ENCODE measurements at regions not wholly inside any gene's neighbourhood (a gene's known extent, or its start where the extent isn't known, plus 50 kb on each side); places are given as distances from the start of the nearest gene placed in this dataset.

- H3K4me1 Mint-ChIP-seq: no peaks in the 10 kb centered on the region
- H3K36me3 Mint-ChIP-seq: no peaks in the 10 kb centered on the region
- H3K4me3 Mint-ChIP-seq: no peak overlapping the region
- no peaks in the 10 kb centered on the region for H3K9me3 Mint-ChIP-seq
- DNase-seq (ENCODE audit: low spot score in 2 of 2) (no peak), ATAC-seq (ENCODE audit: low read depth) (no peak)
- H3K27ac Mint-ChIP-seq: no peak overlapping the region
- peaks cover 8% of the 10 kb centered on the region for H3K27me3 Mint-ChIP-seq
Observed at GRCh38 chrX:69307029-69307428, 141.8 kb upstream of the PJA1 start.

- ATAC-seq (ENCODE audit: low read depth): no peak
- no peak overlapping the region for H3K27ac Mint-ChIP-seq
- no peak for DNase-seq (ENCODE audit: low spot score in 2 of 2)
- no peaks in the 10 kb centered on the region for H3K9me3 Mint-ChIP-seq
- no peaks in the 10 kb centered on the region for H3K4me1 Mint-ChIP-seq
- peaks cover 10% of the 10 kb centered on the region for H3K27me3 Mint-ChIP-seq
- no peaks in the 10 kb centered on the region for H3K36me3 Mint-ChIP-seq
- no peak overlapping the region for H3K4me3 Mint-ChIP-seq
Observed at GRCh38 chrX:69306063-69306404, 140.8 kb upstream of the PJA1 start.

GRCh38 chrX:69305333-69306062 lies 140.2 kb upstream of the PJA1 start:
- Mint-ChIP-seq H3K4me3 (no peak overlapping the region), H3K9me3 (no peaks in the 10 kb centered on the region)

GRCh38 chrX:69303231-69303630 lies 138.0 kb upstream of the PJA1 start:
- H3K27ac Mint-ChIP-seq: no peak overlapping the region
- peaks cover 10% of the 10 kb centered on the region for H3K27me3 Mint-ChIP-seq
- H3K4me1 Mint-ChIP-seq: no peaks in the 10 kb centered on the region
- no peaks in the 10 kb centered on the region for H3K9me3 Mint-ChIP-seq
- no peak overlapping the region for H3K4me3 Mint-ChIP-seq
- DNase-seq (ENCODE audit: low spot score in 2 of 2) (no peak), ATAC-seq (ENCODE audit: low read depth) (no peak)
- no peaks in the 10 kb centered on the region for H3K36me3 Mint-ChIP-seq

More at GRCh38 chrX:69305333-69306062, 140.2 kb upstream of the PJA1 start:
- Mint-ChIP-seq H3K36me3 (no peaks in the 10 kb centered on the region), H3K4me1 (no peaks in the 10 kb centered on the region), H3K27ac (no peak overlapping the region), H3K27me3 (peaks cover 10% of the 10 kb centered on the region)
- DNase-seq (ENCODE audit: low spot score in 2 of 2) (no peak), ATAC-seq (ENCODE audit: low read depth) (no peak)

GRCh38 chrX:69299951-69300714 lies 134.9 kb upstream of the PJA1 start:
- DNase-seq (ENCODE audit: low spot score in 2 of 2) (no peak), ATAC-seq (ENCODE audit: low read depth) (no peak)
- Mint-ChIP-seq H3K27ac (no peak overlapping the region), H3K27me3 (peaks cover 10% of the 10 kb centered on the region), H3K36me3 (no peaks in the 10 kb centered on the region), H3K9me3 (no peaks in the 10 kb centered on the region), H3K4me1 (no peaks in the 10 kb centered on the region), H3K4me3 (no peak overlapping the region)

DNA sequence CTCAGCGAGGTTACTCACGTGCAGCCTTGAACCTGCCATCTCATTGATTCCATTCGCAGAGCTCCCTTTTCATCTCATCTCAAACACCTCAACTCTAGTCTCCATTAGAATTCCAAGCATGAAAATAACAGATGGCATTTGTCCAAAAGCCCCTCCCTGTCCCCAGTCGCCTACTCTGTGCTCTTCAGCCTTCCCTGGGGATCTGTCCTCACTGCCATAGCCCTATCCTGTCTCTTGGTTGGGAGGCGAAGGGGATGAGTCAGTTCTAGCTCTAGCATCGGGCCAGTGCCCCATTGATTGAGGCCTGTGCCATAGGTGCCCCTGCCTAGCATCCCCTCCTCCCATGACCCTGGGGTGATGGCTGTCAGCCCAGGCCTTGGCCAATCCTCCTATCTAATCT lies 134.0 kb upstream of the PJA1 start:
- no peak overlapping the region for H3K27ac Mint-ChIP-seq
- DNase-seq (ENCODE audit: low spot score in 2 of 2) (no peak), ATAC-seq (ENCODE audit: low read depth) (no peak)
- H3K4me1 Mint-ChIP-seq: peaks cover 2% of the 10 kb centered on the region
- no peaks in the 10 kb centered on the region for H3K9me3 Mint-ChIP-seq
- peaks cover 7% of the 10 kb centered on the region for H3K27me3 Mint-ChIP-seq
- H3K36me3 Mint-ChIP-seq: no peaks in the 10 kb centered on the region
- no peak overlapping the region for H3K4me3 Mint-ChIP-seq

GRCh38 chrX:69298466-69299140 lies 133.3 kb upstream of the PJA1 start:
- Mint-ChIP-seq H3K4me1 (peaks cover 5% of the 10 kb centered on the region), H3K9me3 (no peaks in the 10 kb centered on the region), H3K27ac (no peak overlapping the region), H3K27me3 (peaks cover 5% of the 10 kb centered on the region), H3K4me3 (no peak overlapping the region), H3K36me3 (no peaks in the 10 kb centered on the region)
- DNase-seq (ENCODE audit: low spot score in 2 of 2): no peak
- ATAC-seq (ENCODE audit: low read depth): no peak

DNA sequence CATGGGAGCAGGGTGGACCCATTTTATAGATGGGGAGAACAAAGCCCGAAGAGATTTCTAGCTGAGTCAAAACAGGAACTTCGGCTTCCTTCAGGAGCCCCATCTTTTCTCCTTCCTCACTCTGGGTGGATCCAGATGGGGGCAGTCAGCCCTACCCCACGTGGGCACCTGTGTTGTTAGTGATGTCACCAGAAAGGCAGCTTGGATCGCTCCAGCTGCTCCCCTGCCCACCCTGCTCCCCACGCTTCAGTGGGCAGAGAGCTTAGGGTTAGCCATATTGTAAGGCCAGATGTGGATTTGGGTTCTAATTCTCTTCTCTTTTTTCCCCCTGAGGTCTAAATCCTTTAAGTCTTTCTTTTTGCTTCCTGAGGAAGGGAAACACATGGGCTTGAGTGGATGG lies 132.3 kb upstream of the PJA1 start:
- ATAC-seq (ENCODE audit: low read depth) (no peak), DNase-seq (ENCODE audit: low spot score in 2 of 2) (no peak)
- Mint-ChIP-seq H3K4me1 (peaks cover 5% of the 10 kb centered on the region), H3K4me3 (no peak overlapping the region), H3K27ac (no peak overlapping the region), H3K36me3 (no peaks in the 10 kb centered on the region), H3K9me3 (no peaks in the 10 kb centered on the region), H3K27me3 (peaks cover 4% of the 10 kb centered on the region)

DNA sequence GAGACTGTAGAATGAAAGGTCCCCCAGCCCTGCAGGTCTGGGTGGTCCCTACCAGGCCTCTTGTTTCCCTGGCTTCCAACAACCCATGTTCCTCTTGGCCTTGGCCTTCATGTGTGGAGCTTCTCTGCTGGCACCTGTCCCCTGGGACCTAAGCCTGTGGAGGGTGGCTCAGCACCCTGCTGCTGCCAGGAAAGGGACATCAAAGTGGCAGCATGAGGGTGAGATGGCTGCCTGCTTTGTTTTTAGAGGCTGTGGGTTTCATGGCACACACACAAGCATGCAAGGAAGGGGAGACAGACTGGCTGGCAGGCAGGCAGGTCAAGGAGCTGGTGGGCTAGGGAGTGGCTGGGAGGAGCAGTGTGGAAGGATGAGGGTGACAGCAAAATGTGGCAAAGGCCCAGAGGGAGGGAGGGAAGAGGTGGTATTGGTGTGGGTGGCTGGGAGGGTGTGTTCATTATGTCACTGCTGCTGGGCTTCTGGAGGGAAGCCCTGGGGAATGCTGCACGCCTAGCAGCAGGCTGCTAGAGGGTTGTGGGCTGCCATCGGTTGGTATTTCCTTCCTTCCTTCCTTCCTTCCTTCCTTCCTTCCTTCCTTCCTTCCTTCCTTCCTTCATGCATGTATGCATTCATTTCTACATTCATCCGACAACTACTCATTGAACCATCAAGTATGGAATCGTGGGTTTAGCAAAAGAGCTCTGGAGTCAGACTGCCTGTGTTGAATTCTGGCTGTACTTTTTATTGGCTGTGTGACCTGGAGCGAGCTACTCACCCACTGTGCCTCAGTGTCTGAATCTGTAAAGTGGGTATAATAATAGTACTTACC lies 128.7 kb upstream of the PJA1 start:
- Mint-ChIP-seq H3K4me1 (peaks cover 5% of the 10 kb centered on the region), H3K36me3 (no peaks in the 10 kb centered on the region), H3K27ac (no peak overlapping the region), H3K9me3 (no peaks in the 10 kb centered on the region), H3K4me3 (no peak overlapping the region), H3K27me3 (no peaks in the 10 kb centered on the region)
- no peak for ATAC-seq (ENCODE audit: low read depth)
- no peak for DNase-seq (ENCODE audit: low spot score in 2 of 2)

DNA sequence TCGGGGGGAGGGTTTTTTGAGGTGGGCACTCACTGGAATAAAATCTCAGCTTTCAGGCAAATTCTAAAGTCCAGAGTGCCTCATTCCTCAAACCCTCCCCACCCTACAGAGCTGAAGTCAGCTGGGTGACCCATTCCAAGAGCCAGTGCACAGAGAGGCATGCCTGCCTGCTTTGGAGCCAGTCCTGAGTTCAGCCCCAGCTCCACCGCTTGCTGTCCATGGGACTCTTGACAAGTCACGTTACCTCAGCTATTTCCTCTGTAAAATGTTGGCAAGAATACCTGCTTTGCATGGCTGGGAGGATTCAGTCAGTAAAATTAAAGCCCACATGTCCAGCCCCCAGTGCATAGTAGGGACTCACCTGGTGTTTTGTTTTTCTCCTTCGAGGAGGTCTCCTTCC lies 125.9 kb upstream of the PJA1 start:
- DNase-seq (ENCODE audit: low spot score in 2 of 2): no peak
- no peak overlapping the region for H3K27ac Mint-ChIP-seq
- no peaks in the 10 kb centered on the region for H3K36me3 Mint-ChIP-seq
- peaks cover 5% of the 10 kb centered on the region for H3K4me1 Mint-ChIP-seq
- no peak for ATAC-seq (ENCODE audit: low read depth)
- no peaks in the 10 kb centered on the region for H3K9me3 Mint-ChIP-seq
- no peak overlapping the region for H3K4me3 Mint-ChIP-seq
- H3K27me3 Mint-ChIP-seq: no peaks in the 10 kb centered on the region

GRCh38 chrX:69290292-69290691 lies 125.0 kb upstream of the PJA1 start:
- H3K27me3 Mint-ChIP-seq: no peaks in the 10 kb centered on the region
- DNase-seq (ENCODE audit: low spot score in 2 of 2): no peak
- H3K36me3 Mint-ChIP-seq: no peaks in the 10 kb centered on the region
- H3K27ac Mint-ChIP-seq: no peak overlapping the region
- H3K4me1 Mint-ChIP-seq: peaks cover 9% of the 10 kb centered on the region
- H3K9me3 Mint-ChIP-seq: no peaks in the 10 kb centered on the region
- H3K4me3 Mint-ChIP-seq: no peak overlapping the region
- no peak for ATAC-seq (ENCODE audit: low read depth)

- ATAC-seq (ENCODE audit: low read depth) (no peak), DNase-seq (ENCODE audit: low spot score in 2 of 2) (no peak)
- Mint-ChIP-seq H3K27me3 (no peaks in the 10 kb centered on the region), H3K4me3 (no peak overlapping the region), H3K4me1 (peaks cover 10% of the 10 kb centered on the region), H3K36me3 (no peaks in the 10 kb centered on the region), H3K9me3 (no peaks in the 10 kb centered on the region), H3K27ac (no peak overlapping the region)
Observed at GRCh38 chrX:69289793-69290123, 124.5 kb upstream of the PJA1 start.

GRCh38 chrX:69289046-69289792 lies 124.0 kb upstream of the PJA1 start:
- H3K27ac Mint-ChIP-seq: no peak overlapping the region
- ATAC-seq (ENCODE audit: low read depth) (no peak), DNase-seq (ENCODE audit: low spot score in 2 of 2) (no peak)
- no peaks in the 10 kb centered on the region for H3K27me3 Mint-ChIP-seq
- no peak overlapping the region for H3K4me3 Mint-ChIP-seq
- no peaks in the 10 kb centered on the region for H3K36me3 Mint-ChIP-seq
- H3K4me1 Mint-ChIP-seq: peaks cover 7% of the 10 kb centered on the region
- no peaks in the 10 kb centered on the region for H3K9me3 Mint-ChIP-seq

All from memory B cell (primary cell).